ENCODE measurements at regions not wholly inside any gene's neighbourhood (a gene's known extent, or its start where the extent isn't known, plus 50 kb on each side); places are given as distances from the start of the nearest gene placed in this dataset.

- no peak for TF ChIP-seq CTCF (IDR thresholded peaks at IDR 0.05)
- Mint-ChIP-seq H3K4me3 (ENCODE audit: unreplicated experiment) (no peak overlapping the region), H3K27ac (ENCODE audit: unreplicated experiment) (no peak overlapping the region), H3K9me3 (ENCODE audit: unreplicated experiment) (peaks cover 16% of the 10 kb centered on the region), H3K27me3 (ENCODE audit: unreplicated experiment) (no peaks in the 10 kb centered on the region), H3K4me1 (ENCODE audit: unreplicated experiment) (no peaks in the 10 kb centered on the region), H3K36me3 (ENCODE audit: unreplicated experiment) (no peaks in the 10 kb centered on the region)
- peak; percentile 74 for DNase-seq (ENCODE audit: extremely low spot score, unreplicated experiment)
These were observed 379.2 kb upstream of the IRX1 start for GRCh38 chr5:3216386-3216785.

GRCh38 chr5:3214838-3215374 is 380.7 kb upstream of the IRX1 start:
- H3K9me3 Mint-ChIP-seq (ENCODE audit: unreplicated experiment): peaks cover 21% of the 10 kb centered on the region
- DNase-seq (ENCODE audit: extremely low spot score, unreplicated experiment): peak; percentile 75
- no peak overlapping the region for H3K27ac Mint-ChIP-seq (ENCODE audit: unreplicated experiment)
- H3K36me3 Mint-ChIP-seq (ENCODE audit: unreplicated experiment): no peaks in the 10 kb centered on the region
- H3K4me3 Mint-ChIP-seq (ENCODE audit: unreplicated experiment): no peak overlapping the region
- H3K27me3 Mint-ChIP-seq (ENCODE audit: unreplicated experiment): no peaks in the 10 kb centered on the region
- no peaks in the 10 kb centered on the region for H3K4me1 Mint-ChIP-seq (ENCODE audit: unreplicated experiment)
- TF ChIP-seq CTCF (IDR thresholded peaks at IDR 0.05): no peak

GRCh38 chr5:3214396-3214795 is 381.2 kb upstream of the IRX1 start:
- H3K9me3 Mint-ChIP-seq (ENCODE audit: unreplicated experiment): peaks cover 21% of the 10 kb centered on the region
- H3K36me3 Mint-ChIP-seq (ENCODE audit: unreplicated experiment): no peaks in the 10 kb centered on the region
- H3K4me1 Mint-ChIP-seq (ENCODE audit: unreplicated experiment): no peaks in the 10 kb centered on the region
- no peak overlapping the region for H3K4me3 Mint-ChIP-seq (ENCODE audit: unreplicated experiment)
- DNase-seq (ENCODE audit: extremely low spot score, unreplicated experiment): no peak
- no peaks in the 10 kb centered on the region for H3K27me3 Mint-ChIP-seq (ENCODE audit: unreplicated experiment)
- H3K27ac Mint-ChIP-seq (ENCODE audit: unreplicated experiment): no peak overlapping the region
- TF ChIP-seq CTCF (IDR thresholded peaks at IDR 0.05): no peak

GRCh38 chr5:3212869-3213268 is 382.8 kb upstream of the IRX1 start:
- TF ChIP-seq CTCF (IDR thresholded peaks at IDR 0.05): no peak
- Mint-ChIP-seq H3K9me3 (ENCODE audit: unreplicated experiment) (peaks cover 25% of the 10 kb centered on the region), H3K36me3 (ENCODE audit: unreplicated experiment) (no peaks in the 10 kb centered on the region), H3K4me1 (ENCODE audit: unreplicated experiment) (no peaks in the 10 kb centered on the region), H3K27me3 (ENCODE audit: unreplicated experiment) (no peaks in the 10 kb centered on the region), H3K27ac (ENCODE audit: unreplicated experiment) (no peak overlapping the region), H3K4me3 (ENCODE audit: unreplicated experiment) (no peak overlapping the region)
- no peak for DNase-seq (ENCODE audit: extremely low spot score, unreplicated experiment)

GRCh38 chr5:3210531-3210930 is 385.1 kb upstream of the IRX1 start:
- H3K27me3 Mint-ChIP-seq (ENCODE audit: unreplicated experiment): no peaks in the 10 kb centered on the region
- H3K36me3 Mint-ChIP-seq (ENCODE audit: unreplicated experiment): no peaks in the 10 kb centered on the region
- no peaks in the 10 kb centered on the region for H3K4me1 Mint-ChIP-seq (ENCODE audit: unreplicated experiment)
- DNase-seq (ENCODE audit: extremely low spot score, unreplicated experiment): no peak
- H3K4me3 Mint-ChIP-seq (ENCODE audit: unreplicated experiment): no peak overlapping the region
- H3K27ac Mint-ChIP-seq (ENCODE audit: unreplicated experiment): no peak overlapping the region
- H3K9me3 Mint-ChIP-seq (ENCODE audit: unreplicated experiment): peaks cover 15% of the 10 kb centered on the region
- TF ChIP-seq CTCF (IDR thresholded peaks at IDR 0.05): no peak
